GM21786 (cell line): ENCODE measurements at regions not wholly inside any gene's neighbourhood (a gene's known extent, or its start where the extent isn't known, plus 50 kb on each side); places are given as distances from the start of the nearest gene placed in this dataset.
"Not testable (repeated sequence)": the region's sequence is repeated elsewhere in the genome, so short reads cannot be mapped to it uniquely, and the experiment has no call there.

Experiments
- ATAC-seq: cut with Tn5 transposase; IDR thresholded peaks from one replicate; pipeline ENCODE4 v1.9.1; 2021; ENCODE audit not compliant: unreplicated experiment

DNA sequence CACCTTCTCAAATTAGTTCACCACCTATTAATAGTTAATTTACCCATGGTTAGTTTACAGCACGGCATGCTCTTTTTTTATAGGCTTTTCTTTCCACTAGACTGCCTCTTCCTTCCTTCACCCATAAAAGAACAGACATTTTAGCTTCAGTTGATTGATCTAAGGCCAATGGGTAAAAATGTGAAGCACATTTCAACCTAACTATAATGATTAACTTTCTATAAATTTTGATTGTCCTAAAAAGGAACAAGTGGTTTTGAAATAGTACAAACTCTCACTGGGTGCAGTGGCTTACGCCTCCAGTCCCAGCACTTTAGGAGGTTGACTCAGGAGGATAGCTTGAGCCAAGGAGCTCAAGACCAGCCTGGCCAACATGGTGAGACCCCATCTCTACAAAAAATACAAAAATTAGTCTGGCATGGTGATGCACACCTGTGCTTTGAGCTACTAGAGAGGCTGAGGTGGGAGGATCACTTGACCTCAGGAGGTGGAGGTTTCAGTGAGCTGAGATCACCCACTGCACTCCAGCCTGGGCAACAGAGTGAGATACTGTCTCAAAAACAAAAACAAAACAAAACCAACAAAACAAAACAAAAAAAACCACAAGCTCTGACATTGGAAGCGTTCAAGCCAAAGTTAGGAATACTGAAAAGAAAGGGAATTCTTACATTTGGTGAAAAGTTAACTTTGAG lies 89.9 kb upstream of the FAT1 start:
- ATAC-seq = no peak

DNA sequence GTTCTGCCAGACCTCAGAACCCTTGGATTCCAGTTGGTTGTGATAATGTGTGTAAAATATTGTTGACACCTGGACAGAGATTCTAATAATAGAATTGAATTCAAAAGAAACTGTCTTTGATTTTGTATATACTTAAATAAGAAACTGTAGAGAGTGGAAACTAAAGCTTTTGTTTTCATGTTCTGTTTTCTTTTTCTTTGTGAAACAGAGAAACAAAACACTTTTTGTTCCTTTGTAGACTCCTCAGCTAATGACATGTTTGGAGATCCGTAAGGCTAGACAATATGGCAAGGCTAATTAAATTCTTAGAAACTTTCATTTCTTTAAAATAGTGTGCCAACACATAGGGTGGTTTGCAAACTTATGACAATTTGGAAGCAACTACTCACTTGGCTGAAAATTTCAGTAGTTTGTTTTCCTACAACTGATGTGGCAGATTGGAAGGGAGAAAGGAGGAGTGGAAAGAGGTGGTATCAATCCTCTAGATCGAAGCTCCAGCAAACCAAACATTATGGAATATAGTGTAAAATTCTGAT lies 90.9 kb upstream of the FAT1 start:
- ATAC-seq = no peak

DNA sequence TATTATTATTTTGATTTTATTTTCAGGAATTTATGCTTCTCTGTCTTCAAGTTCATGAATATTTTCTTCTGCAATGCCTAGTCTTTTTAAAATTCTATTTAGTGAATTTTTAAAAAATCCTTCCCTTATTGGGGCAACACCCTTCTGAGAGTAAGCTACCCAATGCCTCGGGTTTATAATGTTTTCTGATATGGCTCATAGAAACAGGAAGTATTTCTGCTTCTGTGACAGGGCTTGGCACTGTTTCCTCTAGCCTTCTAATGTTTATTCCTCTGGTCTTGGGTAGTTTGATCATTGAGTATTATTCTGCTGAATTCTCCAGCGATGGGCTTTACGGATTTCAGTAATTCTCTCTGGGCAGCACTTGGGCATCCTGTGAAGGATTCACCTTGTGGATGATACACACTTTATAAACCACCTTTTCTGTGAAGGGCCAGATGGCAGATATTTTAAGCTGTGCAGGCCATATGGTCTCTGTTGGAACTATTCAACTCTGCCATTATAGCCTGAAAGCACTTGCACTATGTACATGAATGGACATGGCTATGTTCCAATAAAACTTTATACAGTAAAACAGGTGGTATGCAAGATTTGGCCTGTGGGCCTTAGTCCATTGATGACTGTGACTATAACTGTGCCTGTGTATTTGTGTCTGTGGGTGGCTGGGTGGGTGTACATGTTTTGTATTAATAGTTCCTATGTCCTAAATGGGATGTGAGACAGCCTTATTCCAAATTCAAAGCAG lies 95.9 kb upstream of the FAT1 start:
- ATAC-seq = no peak

DNA sequence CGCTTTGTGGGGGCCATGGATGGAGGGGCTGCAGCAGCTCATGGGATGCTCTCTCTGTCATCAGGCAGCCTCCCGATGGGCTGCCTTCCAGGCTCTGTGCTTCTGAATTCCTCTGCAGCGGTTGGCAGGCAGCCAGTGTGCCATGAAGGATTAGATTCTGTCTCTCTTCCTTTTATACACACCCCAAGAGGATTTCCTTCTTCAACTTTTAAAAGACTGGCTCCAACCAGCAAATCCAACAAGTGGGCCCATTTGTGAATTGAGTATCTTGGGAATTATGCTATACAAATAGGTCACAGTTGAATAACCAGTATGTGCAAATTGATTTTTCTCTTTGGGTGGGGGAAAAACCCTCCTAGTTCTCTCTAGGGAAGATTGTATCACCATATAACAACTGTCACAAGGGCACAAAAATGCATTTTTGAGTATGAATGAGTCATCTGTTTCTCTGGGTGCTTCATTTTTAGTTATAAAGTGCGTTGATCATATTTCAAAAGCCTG lies 96.8 kb upstream of the FAT1 start:
- no peak for ATAC-seq

DNA sequence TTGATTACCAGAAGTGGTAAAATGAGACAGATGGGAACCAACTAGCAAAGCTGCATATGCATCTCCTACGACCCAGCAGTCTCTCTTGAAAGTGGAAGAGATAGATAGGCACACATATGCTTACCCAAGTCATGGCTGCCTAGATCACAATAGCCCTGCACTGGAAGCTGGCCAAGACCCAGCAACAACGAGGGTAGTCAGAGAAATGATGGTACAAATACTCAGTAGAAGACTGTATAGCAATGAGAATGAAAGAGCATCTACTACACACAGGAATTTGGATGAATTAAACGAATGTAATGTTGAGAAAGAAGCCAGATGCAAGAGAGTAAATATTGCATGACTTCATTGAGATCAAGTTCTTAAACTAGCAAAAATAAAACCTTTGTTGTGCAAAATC lies 100.3 kb upstream of the FAT1 start:
- ATAC-seq = no peak

DNA sequence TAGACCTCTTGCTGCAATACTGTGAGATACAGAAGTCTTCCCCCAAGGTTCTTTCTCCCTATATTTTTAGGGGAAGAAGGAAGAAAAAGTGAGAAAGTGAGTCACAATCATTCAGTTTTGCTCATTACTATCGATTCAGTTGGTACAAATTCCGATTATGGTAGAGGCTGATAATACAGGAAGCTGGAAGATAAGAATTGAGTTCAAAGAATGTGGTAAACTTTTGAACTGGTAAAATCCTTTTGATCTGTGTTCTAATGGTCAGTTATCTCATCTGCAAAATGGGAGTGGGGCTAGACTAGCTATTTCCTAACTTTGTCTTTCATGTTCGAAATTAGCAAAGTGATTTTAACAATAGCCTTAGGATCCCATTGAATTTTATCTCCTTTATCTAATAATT lies 101.4 kb upstream of the FAT1 start:
- ATAC-seq = no peak

DNA sequence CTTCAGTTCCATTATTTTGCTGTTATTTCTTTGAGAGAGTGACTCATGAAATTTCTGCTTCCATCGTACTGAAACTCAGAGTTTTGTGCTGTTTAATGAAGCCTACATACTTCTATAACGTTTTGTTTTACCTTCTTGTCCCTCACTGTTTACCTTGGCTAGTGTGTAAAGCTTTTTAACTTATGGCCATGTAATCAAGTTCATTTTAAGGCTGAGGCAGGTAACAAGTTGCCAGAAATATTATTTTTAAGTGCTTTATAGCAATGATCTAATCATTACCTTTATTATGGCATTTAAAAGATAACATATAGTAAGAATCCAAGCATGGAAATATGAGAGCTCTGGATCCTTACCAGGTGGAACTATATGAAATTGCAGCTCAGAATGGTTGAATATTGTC lies 102.3 kb upstream of the FAT1 start:
- no peak for ATAC-seq

DNA sequence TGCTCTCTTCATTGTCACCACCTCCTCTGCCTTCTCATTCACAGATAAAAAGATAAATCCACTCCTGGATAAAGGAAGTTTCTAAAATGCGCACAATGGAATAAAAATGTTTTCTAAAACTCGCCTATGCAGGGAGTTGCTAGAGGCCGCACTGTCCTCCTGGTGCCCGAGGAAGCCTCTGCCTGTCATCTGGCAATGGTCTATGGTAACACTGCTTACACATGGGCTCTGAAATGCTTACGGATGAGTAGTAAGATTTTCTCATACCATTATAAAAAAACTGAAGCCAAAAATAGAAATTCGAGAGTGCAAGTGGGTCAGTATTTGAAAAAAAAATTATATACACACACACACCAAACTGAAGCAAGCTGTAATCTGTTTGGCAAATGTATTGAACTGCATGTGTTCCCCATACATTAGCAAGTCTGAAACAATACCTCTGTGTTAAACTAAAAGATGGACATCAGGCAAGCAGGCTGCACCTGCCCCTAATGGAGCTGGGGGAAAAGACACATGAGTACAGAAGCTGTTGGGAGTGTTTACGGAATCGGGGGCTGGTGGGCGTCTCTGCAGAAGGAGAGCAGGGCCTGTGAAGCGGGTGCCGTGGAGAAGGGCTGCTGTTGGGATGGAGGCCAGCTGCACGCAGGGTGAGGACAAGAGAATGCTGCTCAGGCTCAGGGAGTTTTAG lies 103.3 kb upstream of the FAT1 start:
- no peak for ATAC-seq

DNA sequence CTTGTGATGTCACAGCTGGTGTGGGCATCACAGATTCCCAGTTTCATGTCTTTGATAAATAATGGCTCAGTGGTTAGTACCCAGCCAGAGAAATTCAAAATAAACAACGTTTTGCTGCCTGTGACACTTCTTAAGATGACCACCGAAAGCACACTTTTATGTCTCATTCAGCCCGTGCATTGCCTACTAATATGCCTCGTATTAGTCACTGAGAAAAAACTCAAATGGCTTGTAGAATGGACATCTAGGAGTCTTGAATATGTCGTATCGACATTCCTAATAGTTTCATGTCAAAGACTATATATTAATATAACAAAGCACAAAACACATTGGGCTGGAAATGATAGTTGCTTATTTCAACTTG lies 103.9 kb upstream of the FAT1 start:
- no peak for ATAC-seq

DNA sequence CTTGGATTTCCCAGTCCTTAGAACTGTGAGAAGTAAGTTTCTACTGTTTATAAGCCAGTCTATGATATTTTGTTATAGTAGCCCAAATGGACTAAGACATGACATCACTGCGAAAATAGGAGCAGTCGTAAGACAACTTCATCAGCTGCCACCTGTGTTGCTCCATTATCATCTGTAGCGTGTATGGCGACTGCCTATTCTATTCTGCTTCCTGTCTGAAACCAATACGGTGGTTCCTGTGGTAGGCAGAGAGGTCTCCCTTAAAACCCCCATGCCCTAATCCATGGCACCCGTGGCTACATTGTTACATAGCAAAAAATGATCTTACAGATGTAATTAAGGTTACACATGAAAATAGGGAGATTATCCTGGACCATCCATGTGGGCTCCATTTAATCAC lies 105.4 kb upstream of the FAT1 start:
- ATAC-seq = no peak

DNA sequence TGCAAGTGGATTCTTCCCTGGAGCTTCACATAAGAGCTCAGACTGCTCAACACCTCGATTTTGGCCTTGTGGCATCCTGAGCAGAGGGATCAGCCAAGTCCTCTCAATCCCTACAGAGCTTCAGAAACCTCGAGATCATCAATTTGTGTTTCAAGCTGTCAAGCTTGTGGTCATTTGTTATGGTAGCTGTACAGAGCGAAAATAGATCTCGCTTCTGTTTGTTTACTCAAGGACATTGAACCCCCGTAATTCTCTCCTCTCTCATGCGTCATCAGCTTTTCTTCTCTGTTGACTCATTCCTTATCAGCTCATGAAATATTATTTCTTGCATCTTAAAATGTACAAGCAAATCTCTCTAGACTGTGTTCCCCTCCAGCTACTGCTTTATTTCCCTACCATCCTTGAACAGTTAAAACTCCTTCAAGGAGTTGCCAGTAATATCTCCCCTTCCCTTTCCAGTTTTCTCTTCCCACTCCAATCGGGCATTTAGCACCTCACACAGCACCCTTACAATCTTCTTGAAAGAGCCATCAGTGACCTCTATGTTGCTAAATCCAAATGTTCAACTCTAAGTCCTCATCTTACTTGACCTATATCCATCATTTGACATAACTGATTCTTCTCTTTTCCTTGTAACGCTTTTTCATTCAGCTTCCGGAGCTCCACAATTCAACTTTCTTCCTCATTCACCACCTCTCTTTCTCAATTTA lies 106.2 kb upstream of the FAT1 start:
- ATAC-seq = no peak

DNA sequence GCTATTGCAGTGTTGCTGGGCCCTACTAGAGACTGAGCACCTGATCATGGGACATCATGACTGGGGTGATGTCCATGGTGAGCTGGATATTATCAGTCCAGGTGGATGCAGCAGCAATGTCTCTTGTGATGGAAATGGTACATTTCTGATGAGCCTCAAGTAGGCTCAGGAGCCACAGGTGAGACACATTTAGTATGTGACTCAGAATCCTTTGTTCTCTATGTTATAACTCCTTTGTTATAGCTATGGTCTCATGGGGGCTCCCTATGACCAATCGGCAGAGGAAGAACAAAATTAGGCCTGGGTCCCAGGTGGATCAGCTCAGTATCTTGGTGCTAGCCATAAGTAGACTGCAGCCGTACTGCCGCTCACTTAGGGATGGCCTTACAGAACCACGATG lies 107.9 kb upstream of the FAT1 start:
- no peak for ATAC-seq

DNA sequence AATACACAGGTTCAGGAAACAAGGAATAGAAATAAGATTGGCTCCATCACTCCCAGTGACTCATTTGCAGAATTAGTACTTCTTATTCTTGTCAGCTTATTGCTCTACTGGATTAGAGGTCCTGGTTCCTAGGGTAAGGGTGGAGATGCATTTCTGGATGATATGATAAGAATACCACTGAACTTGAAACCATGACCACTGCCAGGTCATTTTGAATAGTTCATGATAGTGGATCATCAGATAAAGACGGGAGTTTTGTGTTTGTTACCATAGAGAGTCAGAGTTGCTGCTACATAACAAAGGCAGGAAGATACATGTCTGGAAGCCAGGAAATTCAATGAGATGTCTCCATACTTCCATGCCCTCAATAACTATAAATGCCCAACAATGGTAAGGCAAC lies 109.2 kb upstream of the FAT1 start:
- ATAC-seq = no peak

DNA sequence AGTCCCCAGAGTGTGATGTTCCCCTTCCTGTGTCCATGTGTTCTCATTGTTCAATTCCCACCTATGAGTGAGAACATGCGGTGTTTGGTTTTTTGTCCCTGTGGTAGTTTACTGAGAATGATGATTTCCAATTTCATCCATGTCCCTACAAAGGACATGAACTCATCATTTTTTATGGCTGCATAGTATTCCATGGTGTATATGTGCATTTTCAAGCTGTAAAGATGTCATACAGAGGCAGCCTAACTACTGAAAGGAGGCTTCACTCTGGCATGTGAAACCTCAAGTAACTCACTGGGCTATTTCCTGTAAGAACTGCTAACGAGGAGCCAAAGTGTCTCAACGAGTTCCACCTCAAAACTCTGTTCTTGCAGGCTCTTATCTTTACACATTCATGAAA lies 113.8 kb upstream of the FAT1 start:
- ATAC-seq = not testable (repeated sequence)

DNA sequence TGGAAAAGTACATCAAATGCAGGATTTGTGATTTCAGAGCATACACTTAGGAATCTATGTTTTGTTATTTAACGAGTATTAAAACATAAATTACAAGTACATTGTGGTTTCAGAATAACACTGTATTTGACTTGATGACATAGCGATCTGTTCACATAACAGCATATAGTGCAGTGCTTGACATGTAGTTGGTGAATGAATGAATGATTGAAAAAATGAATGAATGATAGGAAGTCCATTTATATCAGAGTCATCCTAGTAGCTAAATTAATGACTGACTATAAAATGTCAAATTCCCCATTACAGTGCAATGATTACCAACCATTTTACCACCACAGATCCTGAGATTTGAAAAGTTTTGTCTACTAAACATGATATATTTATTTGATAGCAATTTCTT lies 114.6 kb upstream of the FAT1 start:
- no peak for ATAC-seq

DNA sequence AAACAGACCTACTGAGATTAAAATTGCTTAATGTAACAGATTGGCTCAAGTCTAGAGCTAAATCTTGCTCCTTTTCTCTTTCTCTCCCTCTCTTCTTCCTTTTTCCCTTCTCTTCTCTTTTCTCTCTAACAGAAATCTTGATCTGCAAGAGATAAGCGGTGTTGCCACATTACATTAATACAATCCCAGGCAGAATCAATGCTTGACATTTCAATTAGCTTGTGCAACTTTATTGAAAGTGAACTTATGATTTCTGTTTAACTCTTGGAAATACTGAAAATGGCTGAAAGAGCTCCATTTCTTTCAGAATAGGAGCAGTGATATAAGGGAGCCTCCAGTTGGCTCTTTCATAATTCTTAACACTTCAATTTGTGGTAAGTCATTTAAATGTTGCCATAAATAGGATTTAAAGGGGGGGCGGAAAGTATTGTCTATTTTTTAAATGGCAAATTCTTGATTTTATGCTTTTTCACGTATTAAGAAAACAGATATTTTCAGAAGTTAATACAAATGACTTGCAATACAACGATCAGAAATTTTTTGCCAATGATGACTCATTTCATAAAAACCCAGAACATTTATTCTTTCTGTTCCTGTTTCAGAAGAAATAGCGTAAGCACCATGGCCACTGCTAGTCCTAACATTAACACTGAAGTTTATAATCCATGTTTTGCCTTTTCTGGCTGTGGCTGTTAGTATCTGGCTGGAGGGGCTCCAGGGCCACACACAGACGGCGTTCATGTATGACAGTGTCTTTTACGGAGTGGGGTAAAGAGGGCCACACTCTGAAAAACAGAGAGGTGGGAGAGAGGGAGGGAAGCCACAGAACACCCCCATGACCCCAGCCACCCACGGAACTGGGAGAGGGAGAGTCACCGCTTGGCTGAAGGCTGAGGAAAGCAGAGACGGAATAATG lies 115.7 kb upstream of the FAT1 start:
- ATAC-seq = peak; percentile 82

DNA sequence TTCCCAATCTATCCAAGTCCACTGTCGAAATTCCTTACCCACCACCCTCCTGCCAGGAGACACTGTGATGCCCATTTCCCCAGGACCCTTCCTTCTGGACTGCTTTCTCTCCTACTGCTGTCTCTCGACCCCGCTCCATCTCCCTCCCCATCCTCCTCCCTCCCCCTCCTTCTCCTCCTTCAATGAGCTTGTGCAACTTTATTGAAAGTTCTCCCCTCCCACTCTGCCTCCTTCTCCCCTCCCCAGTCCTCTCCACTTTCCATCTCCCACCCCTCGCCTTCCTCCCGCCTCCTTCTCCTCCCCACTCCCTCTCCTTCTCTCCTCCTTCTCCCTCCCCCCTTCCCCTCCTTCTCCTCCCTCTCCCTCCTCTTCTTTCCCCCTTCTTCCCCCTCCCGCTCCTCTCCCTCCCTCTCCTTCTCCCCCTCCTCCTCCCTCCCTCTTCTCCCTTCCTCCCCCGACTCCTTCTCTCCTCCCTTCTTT lies 116.6 kb upstream of the FAT1 start:
- ATAC-seq = no peak

DNA sequence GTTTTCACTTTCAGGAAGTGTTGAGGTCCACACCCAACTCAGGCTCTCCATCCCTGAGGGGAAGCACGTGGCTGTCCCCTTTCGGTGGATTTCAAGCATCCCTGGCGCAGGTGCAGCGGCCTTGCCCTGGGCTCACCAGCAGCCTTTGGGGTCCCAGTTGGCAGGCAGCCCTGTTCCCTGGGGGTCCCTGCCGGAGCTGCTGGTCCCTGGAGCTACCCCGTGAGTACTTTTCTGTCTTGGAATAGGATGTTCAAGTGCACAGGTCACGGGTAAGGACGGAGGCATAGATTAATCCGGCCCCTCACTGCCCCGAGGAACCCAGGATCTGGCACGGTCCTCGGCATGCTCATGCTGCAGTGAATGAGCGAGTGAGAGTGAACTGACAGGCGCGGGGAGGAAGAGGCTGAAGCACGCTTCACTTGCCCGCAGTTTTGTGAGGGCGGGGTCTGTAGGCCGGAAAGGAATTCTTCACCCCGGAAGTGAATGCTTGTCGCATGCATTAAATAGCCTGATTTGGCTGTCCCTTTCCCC lies 117.2 kb upstream of the FAT1 start:
- ATAC-seq = no peak

DNA sequence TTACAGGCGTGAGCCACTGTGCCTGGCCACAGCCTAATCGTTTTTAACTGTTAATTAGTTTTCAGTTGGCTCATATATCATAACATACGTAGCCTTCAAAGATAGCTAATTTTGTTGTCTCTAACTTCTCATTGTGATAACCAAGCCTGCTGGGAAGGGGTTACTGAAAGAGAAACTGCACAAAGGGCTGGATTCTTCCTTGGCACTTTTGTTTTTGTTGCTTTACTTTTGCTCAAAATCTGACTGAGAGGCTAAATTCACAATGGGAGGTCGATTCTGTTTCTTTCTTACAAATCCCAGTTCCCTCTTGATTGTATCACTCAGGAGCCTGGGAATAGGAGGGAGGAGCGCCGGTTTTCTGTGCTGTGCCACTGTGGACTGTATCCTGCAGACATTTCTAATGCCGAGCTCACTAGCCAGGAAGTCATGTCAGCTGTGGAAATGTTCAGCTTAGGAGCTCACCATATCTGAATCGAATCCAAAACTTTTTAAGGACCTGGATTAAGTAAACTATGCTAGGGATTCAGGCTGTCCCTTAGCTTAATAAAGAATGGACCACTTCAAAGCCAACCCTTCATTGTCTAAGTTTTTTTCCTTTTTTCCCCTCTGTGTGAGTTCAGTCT lies 120.5 kb upstream of the FAT1 start:
- ATAC-seq = no peak
